Dedifferentiated amniotic fluid mesenchymal stem cell (primary cell): ENCODE measurements at regions not wholly inside any gene's neighbourhood (a gene's known extent, or its start where the extent isn't known, plus 50 kb on each side); places are given as distances from the start of the nearest gene placed in this dataset.

Experiments
- DNase-seq: peaks from one replicate; pipeline ENCODE4 v3.0.0-alpha.2; 2016; ENCODE audit errors: extremely low spot score

- no peak for DNase-seq
These were observed 140.6 kb downstream of the LRRC70 start for GRCh38 chr5:62719061-62719720.

DNA sequence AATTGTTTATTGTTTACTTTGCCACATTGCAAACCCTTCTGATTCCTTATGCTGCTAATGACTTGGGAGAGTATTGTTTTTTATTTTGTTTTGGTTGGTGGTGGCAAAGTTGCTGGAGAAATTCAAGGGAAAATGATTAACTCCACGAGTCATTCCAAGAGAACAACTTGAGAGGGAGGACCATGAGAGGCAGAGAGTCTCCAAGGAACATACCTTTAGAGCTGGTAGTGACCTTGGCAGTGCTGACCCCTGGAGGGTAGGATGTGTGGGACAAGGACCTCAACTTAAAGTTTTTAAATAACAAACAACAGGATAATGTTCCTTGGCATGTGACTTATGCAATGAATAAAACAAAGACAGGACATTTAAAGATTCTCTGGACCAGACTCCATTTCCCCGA, 139.7 kb downstream of the LRRC70 start:
- DNase-seq = no peak

DNA sequence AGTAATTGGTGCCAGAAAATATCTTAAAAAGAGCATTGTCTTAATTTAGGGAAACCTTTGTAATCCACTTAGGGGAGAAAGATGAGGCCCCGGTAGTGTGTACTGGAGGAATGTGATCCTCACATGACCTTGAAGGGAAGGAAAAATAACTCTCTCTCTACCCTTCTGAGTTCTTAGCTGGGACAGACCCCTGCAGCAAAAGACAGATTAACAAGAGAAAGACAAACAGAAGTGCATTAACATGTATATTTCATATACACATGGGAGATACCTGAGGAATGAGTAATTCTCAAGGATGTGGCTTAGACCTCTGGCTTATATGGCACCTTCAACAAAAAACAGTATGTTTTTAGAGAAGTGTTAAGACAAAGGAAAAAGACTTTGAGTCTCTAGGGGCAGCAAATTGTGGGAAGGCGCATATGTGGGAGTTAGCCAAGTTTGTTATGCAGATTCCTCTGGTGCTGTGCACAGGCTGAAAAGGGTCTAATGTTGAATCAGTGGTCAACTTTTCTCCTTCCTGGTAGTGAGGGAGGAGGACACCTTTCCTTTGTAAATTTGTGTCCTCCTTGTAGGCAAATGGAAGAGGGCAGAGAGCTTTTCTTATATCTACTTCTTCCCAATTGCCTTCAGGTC, 138.8 kb downstream of the LRRC70 start:
- DNase-seq = no peak

- DNase-seq = no peak
These were observed 135.7 kb downstream of the LRRC70 start for GRCh38 chr5:62714296-62714695.

DNA sequence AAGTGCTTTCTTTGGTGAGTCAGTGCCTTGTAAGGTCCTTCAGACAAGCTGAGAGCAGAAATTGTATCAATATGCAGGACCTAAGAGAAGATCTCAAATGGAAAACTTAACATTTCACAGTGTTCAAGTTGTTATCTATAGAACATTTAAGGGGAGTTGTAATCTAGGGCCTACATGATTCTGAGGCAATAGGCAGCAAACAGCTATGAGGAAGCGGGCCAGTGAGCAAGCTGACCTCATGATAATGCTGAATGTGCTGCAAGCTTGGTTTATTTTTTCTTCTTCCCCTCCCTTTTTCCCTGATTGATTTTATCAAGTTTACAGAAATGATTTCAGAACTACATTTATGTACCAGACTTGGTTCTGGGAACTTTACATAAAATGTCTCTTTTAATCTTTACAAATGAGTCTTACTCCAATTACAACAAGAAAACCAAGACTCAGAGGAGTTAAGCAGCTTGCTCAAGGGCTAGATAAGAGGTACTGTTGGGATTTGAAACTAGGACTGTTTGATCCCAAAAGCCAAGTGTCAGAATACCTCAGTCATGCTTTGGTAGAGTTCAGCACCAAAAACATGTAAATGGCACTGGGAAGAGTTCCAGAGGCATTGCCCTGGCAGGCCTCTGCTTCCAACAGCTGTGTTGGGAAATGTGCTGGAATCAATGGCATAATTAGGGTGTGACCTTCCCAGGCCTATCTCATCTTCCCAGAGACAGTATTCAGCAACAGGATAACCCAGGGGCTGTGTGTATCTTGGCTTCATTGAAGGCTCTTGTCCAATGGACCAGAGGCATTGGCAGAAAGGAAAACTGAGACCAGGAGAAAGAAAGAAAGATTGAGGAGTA, 130.1 kb downstream of the LRRC70 start:
- DNase-seq = no peak

GRCh38 chr5:62707563-62707962, 128.9 kb downstream of the LRRC70 start:
- DNase-seq = no peak

DNA sequence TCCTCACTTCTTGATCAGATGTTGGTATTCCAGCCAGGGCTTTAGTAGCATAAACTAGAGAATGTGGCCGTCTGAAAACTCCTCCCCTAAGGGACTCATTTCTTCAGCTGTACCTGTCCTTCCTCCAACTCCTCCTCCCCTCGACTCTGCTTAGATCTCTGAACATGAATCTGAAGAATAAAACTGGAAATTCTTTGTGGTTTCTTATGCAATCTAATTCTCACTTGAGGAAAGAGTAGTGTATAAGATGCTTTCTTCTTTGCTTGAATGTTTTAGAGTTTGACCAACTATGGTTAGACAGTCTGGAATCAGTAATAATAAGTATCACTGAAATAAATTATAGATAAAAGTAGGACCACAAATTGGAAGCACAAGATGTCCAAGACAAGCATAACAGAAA, 128.5 kb downstream of the LRRC70 start:
- DNase-seq = no peak

- DNase-seq = no peak
These were observed 126.4 kb downstream of the LRRC70 start for GRCh38 chr5:62705022-62705421.

- DNase-seq = no peak
These were observed 123.5 kb downstream of the LRRC70 start for GRCh38 chr5:62702126-62702525.

- no peak for DNase-seq
These were observed 122.4 kb downstream of the LRRC70 start for GRCh38 chr5:62701036-62701435.

- DNase-seq = no peak
These were observed 120.1 kb downstream of the LRRC70 start for GRCh38 chr5:62698756-62699155.

DNA sequence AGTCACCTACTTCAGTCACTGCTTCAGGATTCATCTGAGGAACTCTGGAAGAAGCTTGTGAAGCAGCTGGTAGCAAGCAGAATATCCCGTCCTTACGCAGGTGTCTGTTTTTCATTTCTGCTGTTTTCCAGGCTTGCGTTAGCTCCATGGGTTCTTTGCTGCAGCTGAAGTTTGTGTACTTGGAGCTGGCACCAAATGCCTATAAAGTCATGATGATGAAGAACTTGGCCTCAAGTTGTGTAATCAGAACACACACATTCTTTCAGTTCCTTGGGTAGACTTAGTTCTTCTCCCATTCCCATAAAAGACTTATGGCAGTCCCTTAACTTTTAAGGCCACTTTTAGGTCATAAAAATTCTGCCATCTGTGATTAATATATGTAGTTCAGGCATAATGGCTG, 116.7 kb downstream of the LRRC70 start:
- DNase-seq = no peak

DNA sequence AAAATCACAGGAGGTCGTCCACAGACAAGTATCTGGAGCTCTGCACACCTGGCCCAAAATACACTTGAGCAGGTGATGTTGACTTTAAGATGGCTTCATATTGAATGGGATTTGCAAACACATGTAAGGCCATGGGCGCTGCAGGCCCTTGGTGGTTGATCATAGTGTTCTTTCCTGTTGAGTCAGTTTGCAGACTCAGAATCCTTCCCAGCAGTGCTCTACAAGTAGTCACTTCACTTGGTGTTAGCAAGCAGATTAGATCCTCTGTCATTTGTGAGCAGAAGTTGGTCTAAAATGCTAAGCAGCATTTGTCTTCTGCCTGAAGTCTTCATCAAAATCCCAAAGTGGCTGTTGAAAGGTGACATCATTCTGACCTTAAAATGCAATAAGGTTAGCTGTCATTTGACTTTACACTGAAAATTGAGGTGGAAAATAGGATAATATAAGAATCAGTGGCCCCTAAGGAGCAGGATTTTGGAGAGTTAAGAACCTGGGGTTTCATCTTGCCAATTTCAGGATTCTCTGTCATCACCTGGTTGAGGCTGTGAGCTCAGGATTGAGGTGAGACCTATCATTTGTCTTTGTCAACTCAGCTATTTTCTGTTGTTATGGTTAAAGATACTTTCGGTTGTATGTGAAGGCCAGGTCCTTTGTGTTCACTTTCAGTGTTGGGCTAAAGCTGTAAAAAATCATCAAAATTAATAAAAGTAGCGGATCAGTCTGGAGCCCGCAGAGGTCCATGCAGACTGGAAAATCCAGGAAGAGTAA, 114.5 kb downstream of the LRRC70 start:
- no peak for DNase-seq

- DNase-seq = no peak
These were observed 113.3 kb downstream of the LRRC70 start for GRCh38 chr5:62691946-62692345.

- no peak for DNase-seq
These were observed 111.8 kb downstream of the LRRC70 start for GRCh38 chr5:62690421-62690820.

DNA sequence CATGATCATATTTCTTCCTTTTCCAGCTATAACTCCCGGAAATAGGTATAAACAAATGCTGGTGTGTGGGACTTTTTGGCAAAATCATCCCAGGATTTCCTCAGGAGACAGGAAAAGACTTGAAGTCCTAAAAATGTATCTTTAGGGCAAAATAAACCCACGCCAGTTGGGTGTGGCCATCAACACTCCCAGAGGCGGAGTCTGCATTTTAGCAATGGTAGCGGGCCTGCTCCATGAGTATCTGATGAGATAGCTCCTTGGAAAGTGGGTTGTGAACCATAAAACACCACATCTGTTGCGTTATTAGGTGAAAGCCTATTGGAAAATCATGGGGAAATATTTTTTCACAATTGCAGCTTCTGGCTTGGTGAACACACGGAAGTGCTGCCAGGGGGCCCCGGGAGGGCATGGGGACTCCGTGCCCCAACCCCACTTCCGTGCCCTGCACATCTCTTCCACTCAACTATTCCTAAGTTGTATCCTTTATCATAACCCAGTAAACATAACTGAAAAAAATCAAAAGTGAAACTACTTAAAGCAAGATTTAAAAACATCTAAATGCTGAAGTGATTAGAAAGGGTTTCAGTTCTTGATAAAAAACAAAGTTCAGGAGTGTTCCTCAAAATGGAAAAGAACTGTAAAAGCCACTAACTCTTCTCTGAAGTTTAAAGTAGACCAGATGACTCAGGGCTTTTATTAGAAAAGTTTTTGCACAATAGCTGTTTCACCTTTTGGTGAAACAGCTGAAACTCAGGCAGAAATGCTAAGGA, 111.2 kb downstream of the LRRC70 start:
- no peak for DNase-seq

- no peak for DNase-seq
These were observed 108.1 kb downstream of the LRRC70 start for GRCh38 chr5:62686692-62687091.

DNA sequence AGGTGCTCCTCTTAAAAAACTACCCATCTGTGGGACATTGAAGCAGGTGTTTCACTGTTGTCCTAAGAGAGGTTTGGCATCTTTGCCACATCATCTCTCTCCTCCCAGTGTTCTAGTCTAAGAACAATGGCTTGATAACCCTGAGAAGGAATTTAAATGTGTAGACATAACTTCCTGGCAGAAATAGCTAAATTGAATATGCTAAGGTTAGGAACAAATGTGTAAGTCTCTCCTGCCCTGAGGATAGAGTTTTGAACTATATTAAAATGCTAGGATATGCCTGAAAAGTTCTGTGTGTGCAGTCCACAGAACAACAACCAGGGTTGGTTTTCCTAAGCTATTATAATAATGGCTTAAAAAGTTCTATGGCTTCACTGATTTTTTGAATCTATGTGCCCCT, 106.6 kb downstream of the LRRC70 start:
- no peak for DNase-seq

GRCh38 chr5:62684310-62684709, 105.7 kb downstream of the LRRC70 start:
- no peak for DNase-seq

DNA sequence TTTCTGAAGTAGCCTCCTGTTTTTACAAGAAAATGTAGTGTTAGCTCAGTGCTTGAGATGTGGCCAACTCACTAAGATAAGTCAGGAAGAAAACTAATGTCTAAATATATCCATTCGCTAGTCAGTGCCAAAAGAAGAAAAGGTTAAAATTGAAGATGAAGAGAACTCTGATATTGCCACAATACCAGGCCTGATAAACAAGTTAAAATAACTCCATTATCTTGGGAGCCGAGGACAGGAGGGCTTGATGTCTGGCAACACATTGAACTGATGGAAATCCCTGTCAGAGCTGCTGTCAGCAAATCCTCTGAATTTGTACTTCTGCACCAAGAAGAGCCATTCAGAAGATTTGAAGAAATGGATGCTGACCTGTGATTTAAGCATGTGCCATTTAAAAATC, 103.4 kb downstream of the LRRC70 start:
- DNase-seq = no peak

GRCh38 chr5:62681117-62681850, 102.7 kb downstream of the LRRC70 start:
- DNase-seq = no peak
